ENCODE measurements at regions not wholly inside any gene's neighbourhood (a gene's known extent, or its start where the extent isn't known, plus 50 kb on each side); places are given as distances from the start of the nearest gene placed in this dataset.
"Not testable (repeated sequence)": the region's sequence is repeated elsewhere in the genome, so short reads cannot be mapped to it uniquely, and the experiment has no call there.

GRCh38 chr9:31536471-31536870 is 848.0 kb upstream of the ACO1 start:
- in situ Hi-C loops (cut with MboI; ENCODE audit: low pct_unique_long_range_greater_than_20kb, low sequenced_read_pairs): no loop called here
- DNase-seq: no peak

GRCh38 chr9:31541721-31542281 is 842.6 kb upstream of the ACO1 start:
- in situ Hi-C loops (cut with MboI; ENCODE audit: low pct_unique_long_range_greater_than_20kb, low sequenced_read_pairs): no loop called here

GRCh38 chr9:31542384-31543055 is 841.9 kb upstream of the ACO1 start:
- no peak for DNase-seq
- in situ Hi-C loops (cut with MboI; ENCODE audit: low pct_unique_long_range_greater_than_20kb, low sequenced_read_pairs): no loop called here

More at GRCh38 chr9:31541721-31542281, 842.6 kb upstream of the ACO1 start:
- DNase-seq: no peak

- DNase-seq: no peak
- in situ Hi-C loops (cut with MboI; ENCODE audit: low pct_unique_long_range_greater_than_20kb, low sequenced_read_pairs): no loop called here
These were observed 829.5 kb upstream of the ACO1 start for GRCh38 chr9:31554941-31555340.

- no peak for DNase-seq
- in situ Hi-C loops (cut with MboI; ENCODE audit: low pct_unique_long_range_greater_than_20kb, low sequenced_read_pairs): no loop called here
These were observed 827.6 kb upstream of the ACO1 start for GRCh38 chr9:31556667-31557463.

GRCh38 chr9:31572190-31572589 is 812.3 kb upstream of the ACO1 start:
- DNase-seq; in situ Hi-C loops (cut with MboI; ENCODE audit: low pct_unique_long_range_greater_than_20kb, low sequenced_read_pairs): not testable (repeated sequence)

- in situ Hi-C loops (cut with MboI; ENCODE audit: low pct_unique_long_range_greater_than_20kb, low sequenced_read_pairs): no loop called here
- DNase-seq: no peak
These were observed 810.9 kb upstream of the ACO1 start for GRCh38 chr9:31573561-31573960.

GRCh38 chr9:31574006-31574765 is 810.3 kb upstream of the ACO1 start:
- in situ Hi-C loops (cut with MboI; ENCODE audit: low pct_unique_long_range_greater_than_20kb, low sequenced_read_pairs): no loop called here
- DNase-seq: no peak

- in situ Hi-C loops (cut with MboI; ENCODE audit: low pct_unique_long_range_greater_than_20kb, low sequenced_read_pairs): no loop called here
- no peak for DNase-seq
These were observed 802.4 kb upstream of the ACO1 start for GRCh38 chr9:31582071-31582470.

GRCh38 chr9:31582561-31582960 is 801.9 kb upstream of the ACO1 start:
- in situ Hi-C loops (cut with MboI; ENCODE audit: low pct_unique_long_range_greater_than_20kb, low sequenced_read_pairs): no loop called here
- DNase-seq: no peak

GRCh38 chr9:31585158-31585557 is 799.3 kb upstream of the ACO1 start:
- in situ Hi-C loops (cut with MboI; ENCODE audit: low pct_unique_long_range_greater_than_20kb, low sequenced_read_pairs): no loop called here
- DNase-seq: no peak

- in situ Hi-C loops (cut with MboI; ENCODE audit: low pct_unique_long_range_greater_than_20kb, low sequenced_read_pairs): no loop called here
- no peak for DNase-seq
These were observed 797.3 kb upstream of the ACO1 start for GRCh38 chr9:31587146-31587545.

- no peak for DNase-seq
- in situ Hi-C loops (cut with MboI; ENCODE audit: low pct_unique_long_range_greater_than_20kb, low sequenced_read_pairs): no loop called here
These were observed 796.4 kb upstream of the ACO1 start for GRCh38 chr9:31588006-31588405.

GRCh38 chr9:31588756-31589155 is 795.7 kb upstream of the ACO1 start:
- in situ Hi-C loops (cut with MboI; ENCODE audit: low pct_unique_long_range_greater_than_20kb, low sequenced_read_pairs): no loop called here
- no peak for DNase-seq

- no peak for DNase-seq
- in situ Hi-C loops (cut with MboI; ENCODE audit: low pct_unique_long_range_greater_than_20kb, low sequenced_read_pairs): no loop called here
These were observed 794.4 kb upstream of the ACO1 start for GRCh38 chr9:31590091-31590490.

- DNase-seq; in situ Hi-C loops (cut with MboI; ENCODE audit: low pct_unique_long_range_greater_than_20kb, low sequenced_read_pairs): not testable (repeated sequence)
These were observed 787.4 kb upstream of the ACO1 start for GRCh38 chr9:31597086-31597485.

- no peak for DNase-seq
- in situ Hi-C loops (cut with MboI; ENCODE audit: low pct_unique_long_range_greater_than_20kb, low sequenced_read_pairs): no loop called here
These were observed 786.5 kb upstream of the ACO1 start for GRCh38 chr9:31597977-31598376.

- in situ Hi-C loops (cut with MboI; ENCODE audit: low pct_unique_long_range_greater_than_20kb, low sequenced_read_pairs): no loop called here
These were observed 782.8 kb upstream of the ACO1 start for GRCh38 chr9:31601666-31602065.

GRCh38 chr9:31604531-31604930 is 779.9 kb upstream of the ACO1 start:
- no peak for DNase-seq
- in situ Hi-C loops (cut with MboI; ENCODE audit: low pct_unique_long_range_greater_than_20kb, low sequenced_read_pairs): no loop called here

More at GRCh38 chr9:31601666-31602065, 782.8 kb upstream of the ACO1 start:
- no peak for DNase-seq

- in situ Hi-C loops (cut with MboI; ENCODE audit: low pct_unique_long_range_greater_than_20kb, low sequenced_read_pairs): no loop called here
These were observed 779.3 kb upstream of the ACO1 start for GRCh38 chr9:31605164-31605563.

More at GRCh38 chr9:31605164-31605563, 779.3 kb upstream of the ACO1 start:
- no peak for DNase-seq
